Calu3 (cell line): ENCODE measurements at regions not wholly inside any gene's neighbourhood (a gene's known extent, or its start where the extent isn't known, plus 50 kb on each side); places are given as distances from the start of the nearest gene placed in this dataset.

ENCODE experiments used
- BruUV-seq: library from RNA; stranded (reverse); fragments of 400-500 nt; replicated peaks from 2 replicates; lab custom pipeline; 2021; lab: Mats Ljungman, UMichigan
- CTCF ChIA-PET: fragments of 300-600 bp; sonication (Branson Sonifier 250); formaldehyde crosslinking; loops from one replicate; lab custom pipeline; 2022; ENCODE audit warnings: antibody characterized with exemption; lab: Charles Lee
- DNase-seq: peaks from one replicate; pipeline ENCODE4 v3.0.0; 2022
- H3K27ac Mint-ChIP-seq: one replicate; pipeline ENCODE4 v1.8.0; 2022; ENCODE audit warnings: mixed read lengths; ENCODE audit not compliant: unreplicated experiment
- H3K27me3 Mint-ChIP-seq: one replicate; pipeline ENCODE4 v1.8.0; 2022; ENCODE audit warnings: mixed read lengths; ENCODE audit not compliant: unreplicated experiment
- H3K36me3 Mint-ChIP-seq: one replicate; pipeline ENCODE4 v1.8.0; 2022; ENCODE audit warnings: mild to moderate bottlenecking, moderate library complexity, mixed read lengths; ENCODE audit not compliant: insufficient read depth, unreplicated experiment
- H3K4me1 Mint-ChIP-seq: one replicate; pipeline ENCODE4 v1.8.0; 2022; ENCODE audit warnings: mild to moderate bottlenecking, low read depth, mixed read lengths; ENCODE audit not compliant: unreplicated experiment
- H3K4me3 Mint-ChIP-seq: one replicate; pipeline ENCODE4 v1.8.0; 2022; ENCODE audit warnings: mild to moderate bottlenecking, low read depth, moderate library complexity, mixed read lengths; ENCODE audit not compliant: unreplicated experiment
- H3K9me3 Mint-ChIP-seq: one replicate; pipeline ENCODE4 v1.8.0; 2022; ENCODE audit warnings: low read depth, mixed read lengths; ENCODE audit not compliant: unreplicated experiment
- CTCF ChIP-seq: fragments of 200-600 bp; IDR thresholded peaks from one replicate; pipeline ENCODE4 v1.8.0; 2022; ENCODE audit warnings: antibody characterized with exemption; ENCODE audit not compliant: unreplicated experiment
- intact Hi-C: fragments of 100-400 bp; cut with micrococcal nuclease; formaldehyde crosslinking; loops from one replicate; pipeline ENCODE4 v1.10.0; 2022; ENCODE audit not compliant: unreplicated experiment

- Mint-ChIP-seq H3K27me3 (no peaks in the 10 kb centered on the region), H3K9me3 (no peaks in the 10 kb centered on the region), H3K27ac (no peak overlapping the region), H3K4me3 (no peak overlapping the region), H3K36me3 (no peaks in the 10 kb centered on the region), H3K4me1 (no peaks in the 10 kb centered on the region)
- no peak for TF ChIP-seq CTCF
- CTCF ChIA-PET: no interaction called here
- intact Hi-C loops: no loop called here
- no TSS peak for BruUV-seq
- DNase-seq: no peak
Measured at GRCh38 chr5:170176916-170177315, 55.9 kb upstream of the C5orf58 start.

- CTCF ChIA-PET: interaction anchor here (0.7 to 1.1 kb wide), 2 partner anchors 16 to 186 kb away, joined by 3 to 6 read pairs; no protein-coding TSS in a partner anchor
- DNase-seq: no peak
- no TSS peak for BruUV-seq
- no peak overlapping the region for H3K4me3 Mint-ChIP-seq
- no peak for TF ChIP-seq CTCF
- H3K4me1 Mint-ChIP-seq: no peaks in the 10 kb centered on the region
- no peaks in the 10 kb centered on the region for H3K36me3 Mint-ChIP-seq
- H3K27ac Mint-ChIP-seq: no peak overlapping the region
- intact Hi-C loops: no loop called here
- H3K9me3 Mint-ChIP-seq: no peaks in the 10 kb centered on the region
- H3K27me3 Mint-ChIP-seq: no peaks in the 10 kb centered on the region
Measured at GRCh38 chr5:170178814-170179213, 54.0 kb upstream of the C5orf58 start.

- no peak overlapping the region for H3K4me3 Mint-ChIP-seq
- CTCF ChIA-PET: interaction anchor here (1.1 kb wide), 1 partner anchor 17 kb away, joined by 3 read pairs; no protein-coding TSS in a partner anchor
- TF ChIP-seq CTCF: no peak
- H3K4me1 Mint-ChIP-seq: no peaks in the 10 kb centered on the region
- no peaks in the 10 kb centered on the region for H3K9me3 Mint-ChIP-seq
- no peak for DNase-seq
- H3K36me3 Mint-ChIP-seq: no peaks in the 10 kb centered on the region
- intact Hi-C loops: loop anchor here (10.0 kb wide), 1 partner anchor 475 kb away; no protein-coding TSS in a partner anchor
- no peak overlapping the region for H3K27ac Mint-ChIP-seq
- H3K27me3 Mint-ChIP-seq: peaks cover 5% of the 10 kb centered on the region
- no TSS peak for BruUV-seq
Measured at GRCh38 chr5:170179626-170180025, 53.2 kb upstream of the C5orf58 start.

- no TSS peak for BruUV-seq
Measured at GRCh38 chr5:170181902-170182301, 50.9 kb upstream of the C5orf58 start.

More at GRCh38 chr5:170181902-170182301, 50.9 kb upstream of the C5orf58 start:
- no peaks in the 10 kb centered on the region for H3K4me1 Mint-ChIP-seq
- H3K4me3 Mint-ChIP-seq: no peak overlapping the region
- no peak for TF ChIP-seq CTCF
- no peak for DNase-seq
- H3K27ac Mint-ChIP-seq: no peak overlapping the region
- no peaks in the 10 kb centered on the region for H3K36me3 Mint-ChIP-seq
- intact Hi-C loops: loop anchor here (10.0 kb wide), 1 partner anchor 477 kb away; no protein-coding TSS in a partner anchor
- CTCF ChIA-PET: interaction anchor here (0.6 to 1.3 kb wide), 3 partner anchors 33 to 141 kb away, joined by 3 to 5 read pairs (median 4); partner anchors contain the start of gene FOXI1
- H3K27me3 Mint-ChIP-seq: peaks cover 27% of the 10 kb centered on the region
- H3K9me3 Mint-ChIP-seq: no peaks in the 10 kb centered on the region
